AG10803 (cell line): ENCODE measurements at regions not wholly inside any gene's neighbourhood (a gene's known extent, or its start where the extent isn't known, plus 50 kb on each side); places are given as distances from the start of the nearest gene placed in this dataset.

ENCODE experiments used
- DNase-seq: peaks from one replicate; pipeline ENCODE4 v3.0.0; 2010; ENCODE audit warnings: low read depth
- H3K4me3 ChIP-seq: 2 replicates; pipeline ENCODE4 v1.5.1; 2011; ENCODE audit warnings: mild to moderate bottlenecking, low read length, control low read depth
- TF ChIP-seq, protein P1 (sequence below): conservative IDR thresholded peaks from 2 replicates; pipeline ENCODE4 v1.5.1; 2011; ENCODE audit warnings: mild to moderate bottlenecking, low read length, control low read depth, inconsistent platforms

DNA sequence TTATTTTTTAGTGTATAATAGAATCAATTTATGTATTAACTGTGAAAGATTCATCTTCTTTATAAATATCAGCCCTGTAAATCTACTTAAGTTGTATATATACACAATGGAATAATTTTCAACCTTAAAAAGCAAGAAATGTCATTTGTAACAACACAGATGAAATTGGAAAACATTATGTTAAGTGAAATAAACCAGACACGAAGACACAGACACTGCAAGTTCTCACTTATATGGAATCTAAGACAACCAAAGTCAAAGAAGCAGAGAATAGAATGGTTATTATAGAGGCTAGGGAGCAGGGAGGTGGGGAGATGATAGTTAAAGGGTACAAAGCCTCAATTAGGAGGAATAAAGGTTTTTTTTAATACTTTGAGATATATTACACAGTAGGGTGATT is 1404.4 kb downstream of the HACE1 start:
- no peak for DNase-seq
- H3K4me3 ChIP-seq, result no peak overlapping the region
- TF ChIP-seq, protein P1, sequence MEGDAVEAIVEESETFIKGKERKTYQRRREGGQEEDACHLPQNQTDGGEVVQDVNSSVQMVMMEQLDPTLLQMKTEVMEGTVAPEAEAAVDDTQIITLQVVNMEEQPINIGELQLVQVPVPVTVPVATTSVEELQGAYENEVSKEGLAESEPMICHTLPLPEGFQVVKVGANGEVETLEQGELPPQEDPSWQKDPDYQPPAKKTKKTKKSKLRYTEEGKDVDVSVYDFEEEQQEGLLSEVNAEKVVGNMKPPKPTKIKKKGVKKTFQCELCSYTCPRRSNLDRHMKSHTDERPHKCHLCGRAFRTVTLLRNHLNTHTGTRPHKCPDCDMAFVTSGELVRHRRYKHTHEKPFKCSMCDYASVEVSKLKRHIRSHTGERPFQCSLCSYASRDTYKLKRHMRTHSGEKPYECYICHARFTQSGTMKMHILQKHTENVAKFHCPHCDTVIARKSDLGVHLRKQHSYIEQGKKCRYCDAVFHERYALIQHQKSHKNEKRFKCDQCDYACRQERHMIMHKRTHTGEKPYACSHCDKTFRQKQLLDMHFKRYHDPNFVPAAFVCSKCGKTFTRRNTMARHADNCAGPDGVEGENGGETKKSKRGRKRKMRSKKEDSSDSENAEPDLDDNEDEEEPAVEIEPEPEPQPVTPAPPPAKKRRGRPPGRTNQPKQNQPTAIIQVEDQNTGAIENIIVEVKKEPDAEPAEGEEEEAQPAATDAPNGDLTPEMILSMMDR, result no peak

DNA sequence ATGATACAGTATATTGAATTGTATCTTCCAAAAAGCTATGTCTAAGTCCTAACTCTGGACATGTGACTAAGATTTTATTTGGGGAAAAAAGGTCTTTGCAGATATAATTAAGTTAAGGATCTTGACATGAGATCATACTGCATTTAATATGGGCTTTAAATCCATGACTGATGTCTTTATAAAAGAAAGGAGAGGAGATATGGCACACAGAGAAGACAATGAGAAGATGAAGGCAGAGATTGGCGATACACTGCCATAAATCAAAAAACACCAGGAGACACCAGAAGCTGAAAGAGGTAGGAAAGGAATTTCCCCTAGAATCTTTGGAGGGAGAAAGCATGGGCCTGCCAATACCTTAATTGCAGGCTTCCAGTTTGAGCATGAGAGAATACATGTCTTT is 1450.2 kb downstream of the HACE1 start:
- no peak for DNase-seq
- TF ChIP-seq, protein P1, result no peak
- no peak overlapping the region for H3K4me3 ChIP-seq

DNA sequence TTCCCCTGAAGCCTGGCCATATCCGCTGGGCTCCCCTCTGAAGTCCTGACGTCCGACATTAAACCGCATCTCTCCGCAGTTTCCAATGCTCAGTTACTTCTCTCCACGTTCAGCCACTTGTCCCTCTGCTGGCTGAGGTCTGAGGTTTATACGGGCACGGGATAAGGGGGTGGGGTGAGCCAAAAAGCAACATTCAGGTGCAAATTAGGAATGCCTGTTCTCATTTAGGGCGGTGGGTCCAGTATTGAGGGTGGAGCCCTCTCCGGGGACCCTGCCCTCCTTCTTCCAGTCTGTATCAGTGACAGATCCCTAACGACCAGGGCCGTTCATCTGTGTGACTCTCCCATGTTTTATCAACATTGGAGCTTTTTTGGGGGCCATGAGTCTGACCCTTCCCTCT is 1454.4 kb downstream of the HACE1 start:
- no peak for DNase-seq
- H3K4me3 ChIP-seq, result no peak overlapping the region
- TF ChIP-seq, protein P1, result no peak

DNA sequence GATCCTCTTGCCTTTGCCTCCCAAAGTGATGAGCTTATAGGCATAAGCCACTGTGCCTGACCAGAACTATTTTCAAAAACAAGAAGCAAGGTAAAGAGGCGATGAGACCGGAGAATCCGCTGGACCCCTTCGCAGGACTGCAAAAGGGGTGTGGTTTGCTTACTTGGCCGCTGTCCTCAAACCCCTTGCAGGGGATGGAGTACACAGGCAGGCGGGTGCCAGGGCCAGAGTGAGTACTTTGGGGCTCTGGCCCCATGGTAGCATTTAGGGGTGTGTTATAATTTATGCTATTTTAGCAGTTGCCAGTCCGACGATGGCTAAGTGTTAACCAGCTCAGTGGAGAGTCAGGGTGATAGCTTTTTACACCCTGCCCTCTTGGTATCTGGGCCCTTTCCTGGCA is 1454.9 kb downstream of the HACE1 start:
- no peak overlapping the region for H3K4me3 ChIP-seq
- TF ChIP-seq, protein P1, result no peak
- DNase-seq, result no peak

DNA sequence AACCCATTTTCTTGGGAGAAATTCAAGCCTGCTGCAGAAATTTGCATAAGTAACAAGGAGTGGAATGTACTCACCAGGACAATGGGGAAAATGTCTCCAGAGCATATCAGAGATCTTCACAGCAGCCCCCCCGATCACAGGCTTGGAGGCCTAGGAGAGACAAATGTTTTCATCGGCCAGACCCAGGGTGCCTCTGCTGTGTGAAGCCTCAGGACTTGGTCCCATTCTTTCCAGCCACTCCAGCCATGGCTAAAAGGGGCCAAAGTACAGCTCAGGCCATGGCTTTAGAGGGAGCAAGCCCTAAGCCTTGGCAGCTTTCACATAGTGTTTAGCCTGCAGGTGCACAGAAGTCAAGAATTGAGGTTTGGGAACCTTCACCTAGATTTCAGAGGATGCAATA is 1463.0 kb downstream of the HACE1 start:
- no peak overlapping the region for H3K4me3 ChIP-seq
- TF ChIP-seq, protein P1, result no peak
- no peak for DNase-seq

DNA sequence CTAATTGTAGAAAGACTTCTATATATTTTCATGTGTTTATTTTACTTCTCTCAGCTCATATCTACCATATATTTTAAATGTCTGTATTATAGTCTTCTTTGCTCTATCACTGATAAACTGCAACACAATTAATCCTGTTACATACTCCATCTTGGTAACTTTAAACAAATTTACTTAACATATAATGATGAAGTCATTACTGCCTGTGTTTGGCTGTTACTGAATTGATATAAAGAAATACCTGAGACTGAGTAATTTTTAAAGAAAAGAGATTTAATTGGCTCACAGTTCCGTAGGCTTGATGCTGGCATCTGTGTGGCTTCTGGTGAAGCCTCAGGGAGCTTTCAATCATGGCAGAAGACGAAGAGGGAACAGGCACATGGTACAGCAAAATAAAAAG is 1480.4 kb downstream of the HACE1 start:
- no peak for DNase-seq
- TF ChIP-seq, protein P1, result no peak
- no peak overlapping the region for H3K4me3 ChIP-seq

DNA sequence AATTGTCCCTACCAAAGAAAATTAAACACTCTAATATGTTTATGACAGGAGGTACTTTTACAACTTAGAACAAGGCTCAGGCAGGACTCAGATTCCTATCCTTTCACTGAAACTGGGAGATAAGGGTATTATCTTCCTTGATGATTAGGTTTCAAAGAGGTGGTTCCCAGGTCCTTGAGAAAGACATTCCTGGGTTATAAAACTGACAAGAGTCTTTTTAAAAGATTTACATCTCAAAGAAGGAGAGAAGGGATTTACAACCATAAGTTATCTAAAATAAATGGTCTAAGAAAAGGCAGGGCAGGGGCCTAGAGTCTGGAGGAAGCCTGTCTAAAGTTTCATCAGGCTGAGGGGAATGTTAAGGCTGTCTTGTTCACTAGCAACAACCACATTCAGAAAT is 1492.5 kb downstream of the HACE1 start:
- no peak for DNase-seq
- H3K4me3 ChIP-seq, result no peak overlapping the region
- TF ChIP-seq, protein P1, result no peak
